ENCODE measurements at regions not wholly inside any gene's neighbourhood (a gene's known extent, or its start where the extent isn't known, plus 50 kb on each side); places are given as distances from the start of the nearest gene placed in this dataset.
A peak's percentile ranks its signal among the peaks of the same experiment; 100 is the strongest.
"Not testable (repeated sequence)": the region's sequence is repeated elsewhere in the genome, so short reads cannot be mapped to it uniquely, and the experiment has no call there.

GRCh38 chr20:33933469-33933909 lies 60.2 kb upstream of the RALY start:
- Histone ChIP-seq H3K9me3 (ENCODE audit: low read length) (no peaks in the 10 kb centered on the region), H3K36me3 (ENCODE audit: insufficient read depth, low read length) (no peaks in the 10 kb centered on the region), H3K27ac (ENCODE audit: low read depth, low read length, poor library complexity, severe bottlenecking) (no peak overlapping the region), H4K20me1 (ENCODE audit: insufficient read depth, low read length) (no peaks in the 10 kb centered on the region), H3K9me2 (ENCODE audit: insufficient read depth, low read length) (no peaks in the 10 kb centered on the region), H3K79me2 (ENCODE audit: insufficient read depth, low read depth, low read length) (no peaks in the 10 kb centered on the region), H2AFZ (ENCODE audit: low read length) (peak overlapping the region; percentile 49; the same call in 1 of the 2 replicates), H3K4me3 (ENCODE audit: low read depth, low read length, poor library complexity, severe bottlenecking) (no peak overlapping the region), H3K4me1 (ENCODE audit: insufficient read depth, low read length, poor library complexity, severe bottlenecking) (peaks cover 6% of the 10 kb centered on the region), H3K4me2 (ENCODE audit: low read length) (no peak overlapping the region)
- ChIA-PET CTCF (ENCODE audit: unreplicated experiment) (no interaction called here), POLR2A (no interaction called here)
- no peak for TF ChIP-seq EZH2phosphoT487 (IDR thresholded peaks at IDR 0.05; ENCODE audit: borderline replicate concordance, low read depth, low read length)
- peak; percentile 57 for TF ChIP-seq CTCF (conservative IDR thresholded peaks at IDR 0.05; ENCODE audit: low read length)
- peak; percentile 35 for DNase-seq (ENCODE audit: low spot score)
- BruUV-seq (replicated peaks): no TSS peak
- intact Hi-C loops (cut with micrococcal nuclease; ENCODE audit: unreplicated experiment): no loop called here

GRCh38 chr20:33936656-33937055 lies 57.1 kb upstream of the RALY start:
- no peaks in the 10 kb centered on the region for H3K9me3 ChIP-seq (ENCODE audit: low read length)
- ChIA-PET POLR2A (interaction anchor here (0.9 to 1.7 kb wide), 2 partner anchors 9 to 22 kb away, joined by 3 to 4 read pairs; no protein-coding TSS in a partner anchor), CTCF (ENCODE audit: unreplicated experiment) (no interaction called here)
- H3K4me1 ChIP-seq (ENCODE audit: insufficient read depth, low read length, poor library complexity, severe bottlenecking): no peaks in the 10 kb centered on the region
- no peak overlapping the region for H3K4me3 ChIP-seq (ENCODE audit: low read depth, low read length, poor library complexity, severe bottlenecking)
- H4K20me1 ChIP-seq (ENCODE audit: insufficient read depth, low read length): no peaks in the 10 kb centered on the region
- H3K79me2 ChIP-seq (ENCODE audit: insufficient read depth, low read depth, low read length): no peaks in the 10 kb centered on the region
- no peak overlapping the region for H2AFZ ChIP-seq (ENCODE audit: low read length)
- no peak overlapping the region for H3K4me2 ChIP-seq (ENCODE audit: low read length)
- intact Hi-C loops (cut with micrococcal nuclease; ENCODE audit: unreplicated experiment): no loop called here
- no peaks in the 10 kb centered on the region for H3K9me2 ChIP-seq (ENCODE audit: insufficient read depth, low read length)
- no peak overlapping the region for H3K27ac ChIP-seq (ENCODE audit: low read depth, low read length, poor library complexity, severe bottlenecking)
- TF ChIP-seq EZH2phosphoT487 (IDR thresholded peaks at IDR 0.05; ENCODE audit: borderline replicate concordance, low read depth, low read length) (no peak), CTCF (conservative IDR thresholded peaks at IDR 0.05; ENCODE audit: low read length) (no peak)
- no TSS peak for BruUV-seq (replicated peaks)
- no peak for DNase-seq (ENCODE audit: low spot score)
- H3K36me3 ChIP-seq (ENCODE audit: insufficient read depth, low read length): no peaks in the 10 kb centered on the region

GRCh38 chr20:33939031-33939430 lies 54.7 kb upstream of the RALY start:
- CTCF ChIA-PET (ENCODE audit: unreplicated experiment); H2AFZ ChIP-seq (ENCODE audit: low read length); DNase-seq (ENCODE audit: low spot score); H3K79me2 ChIP-seq (ENCODE audit: insufficient read depth, low read depth, low read length); H3K4me1 ChIP-seq (ENCODE audit: insufficient read depth, low read length, poor library complexity, severe bottlenecking); H3K27ac ChIP-seq (ENCODE audit: low read depth, low read length, poor library complexity, severe bottlenecking); intact Hi-C loops (cut with micrococcal nuclease; ENCODE audit: unreplicated experiment); H3K9me3 ChIP-seq (ENCODE audit: low read length); POLR2A ChIA-PET; H3K4me3 ChIP-seq (ENCODE audit: low read depth, low read length, poor library complexity, severe bottlenecking); H4K20me1 ChIP-seq (ENCODE audit: insufficient read depth, low read length); BruUV-seq (replicated peaks); H3K36me3 ChIP-seq (ENCODE audit: insufficient read depth, low read length); H3K9me2 ChIP-seq (ENCODE audit: insufficient read depth, low read length); H3K4me2 ChIP-seq (ENCODE audit: low read length): not testable (repeated sequence)

Measured in OCI-LY7 (cell line).